Upper lobe of left lung (tissue), 4 donors: ENCODE measurements at regions not wholly inside any gene's neighbourhood (a gene's known extent, or its start where the extent isn't known, plus 50 kb on each side); places are given as distances from the start of the nearest gene placed in this dataset.

ENCODE experiments used
- CTCF ChIP-seq, 6 experiments: fragments of 450-650 bp in 4 of 6; fragments of 200-600 bp in 2 of 6; sonication (generic) in 2 of 6; IDR thresholded peaks; one replicate each; pipeline ENCODE4 v1.5.1; 2016 to 2019; ENCODE audit warnings: antibody characterized with exemption in 6 of 6
- POLR2A ChIP-seq, 4 donors: fragments of 450-650 bp; IDR thresholded peaks; one replicate each; pipeline ENCODE4 v1.5.1; 2016 to 2017; ENCODE audit warnings: antibody characterized with exemption in 4 of 4, mild to moderate bottlenecking in 2 of 4
- POLR2AphosphoS5 ChIP-seq, 2 donors: sonication (generic); formaldehyde crosslinking; IDR thresholded peaks; one replicate each; pipeline ENCODE4 v1.5.1; 2017; ENCODE audit warnings: antibody characterized with exemption in 2 of 2

DNA sequence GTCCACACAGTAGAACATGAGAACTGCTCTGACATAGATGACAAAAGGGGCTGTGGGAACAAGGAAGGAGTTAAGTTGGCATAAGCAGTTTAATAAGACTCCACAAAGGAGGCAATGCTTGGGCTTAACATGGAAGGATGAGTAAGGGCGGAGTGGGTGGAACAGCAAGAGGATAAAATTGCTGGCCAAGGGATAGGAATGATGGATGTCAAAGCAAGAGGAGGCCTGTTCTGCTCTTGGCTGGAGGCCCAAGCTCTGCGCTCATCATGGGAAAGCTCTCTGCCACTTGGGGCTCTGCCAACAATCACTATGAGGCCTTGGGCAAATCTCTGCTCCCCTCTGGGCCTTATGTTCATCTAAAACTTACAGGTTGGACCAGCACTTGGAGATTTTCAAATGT lies 98.3 kb upstream of the CAMK1G start:
- TF ChIP-seq CTCF (IDR thresholded peaks at IDR 0.05) (no peak), POLR2A (IDR thresholded peaks at IDR 0.05) (no peak), POLR2AphosphoS5 (IDR thresholded peaks at IDR 0.05) (no peak)
